Vagina (tissue), 2 donors: ENCODE measurements at regions not wholly inside any gene's neighbourhood (a gene's known extent, or its start where the extent isn't known, plus 50 kb on each side); places are given as distances from the start of the nearest gene placed in this dataset.

ENCODE experiments used
- DNase-seq, 2 donors: peaks; one replicate each; pipeline ENCODE4 v3.0.0-alpha.2; 2017; ENCODE audit errors: extremely low spot score in 2 of 2
- H3K27ac ChIP-seq: fragments of 200-600 bp; sonication (generic); one replicate; pipeline ENCODE4 v1.5.1; 2019
- H3K27me3 ChIP-seq: fragments of 200-600 bp; sonication (generic); one replicate; pipeline ENCODE4 v1.5.1; 2019
- H3K36me3 ChIP-seq, 2 donors: fragments of 200-600 bp; sonication (generic); one replicate each; pipeline ENCODE4 v1.5.1; 2017 to 2019
- H3K4me1 ChIP-seq: fragments of 200-600 bp; sonication (generic); one replicate; pipeline ENCODE4 v1.5.1; 2019
- H3K4me3 ChIP-seq, 2 donors: fragments of 200-600 bp; sonication (generic); 1 replicate in 1 of 2; 2 replicates in 1 of 2; pipeline ENCODE4 v1.5.1; 2016 to 2019
- H3K9me3 ChIP-seq: fragments of 200-600 bp; sonication (generic); one replicate; pipeline ENCODE4 v1.5.1; 2019
- POLR2A ChIP-seq, 2 donors: fragments of 450-650 bp; IDR thresholded peaks; one replicate each; pipeline ENCODE4 v1.6.1; 2017; ENCODE audit warnings: antibody characterized with exemption in 2 of 2, mild to moderate bottlenecking in 2 of 2, moderate library complexity in 2 of 2
- POLR2AphosphoS5 ChIP-seq, 2 donors: sonication (generic); formaldehyde crosslinking; IDR thresholded peaks; one replicate each; pipeline ENCODE4 v1.9.0; 2017; ENCODE audit warnings: antibody characterized with exemption in 2 of 2, mild to moderate bottlenecking in 2 of 2, low read depth in 1 of 2; ENCODE audit not compliant: insufficient read depth in 1 of 2
- intact Hi-C: fragments of 100-400 bp; cut with DNase I; formaldehyde crosslinking; loops from one replicate; pipeline ENCODE4 v1.15.1; 2023
- TF ChIP-seq, protein P1 (sequence below), 3 experiments: fragments of 450-650 bp in 2 of 3; fragments of 200-600 bp in 1 of 3; sonication (generic) in 1 of 3; IDR thresholded peaks; one replicate each; pipeline ENCODE4 v1.5.1; 2017 to 2019; ENCODE audit warnings: antibody characterized with exemption in 3 of 3, mild to moderate bottlenecking in 2 of 3, moderate library complexity in 2 of 3

DNA sequence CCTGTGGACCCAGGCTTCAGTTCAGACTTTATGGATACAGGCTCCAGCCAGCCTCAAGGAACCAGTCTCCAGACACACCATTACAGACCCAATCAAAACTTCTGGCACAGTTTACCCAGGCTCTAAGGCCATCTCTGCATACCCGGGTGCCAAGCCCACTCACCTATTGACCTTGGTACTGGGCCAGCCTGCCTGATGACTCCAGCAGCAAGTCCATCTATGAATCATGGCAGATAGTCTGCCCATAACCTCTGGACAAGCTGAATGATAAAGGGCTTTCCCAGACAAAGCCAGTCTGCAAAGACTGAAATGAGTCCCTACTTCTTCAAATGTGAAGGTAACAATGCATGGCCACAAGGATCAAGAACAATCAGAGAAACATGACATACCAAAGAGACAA, 1327.1 kb upstream of the C9orf72 start:
- intact Hi-C loops, result no loop called here
- TF ChIP-seq POLR2AphosphoS5 (IDR thresholded peaks at IDR 0.05; ENCODE audit: insufficient read depth in 1 of 2, low read depth in 1 of 2) (no peak), POLR2A (IDR thresholded peaks at IDR 0.05) (no peak)
- TF ChIP-seq, protein P1, sequence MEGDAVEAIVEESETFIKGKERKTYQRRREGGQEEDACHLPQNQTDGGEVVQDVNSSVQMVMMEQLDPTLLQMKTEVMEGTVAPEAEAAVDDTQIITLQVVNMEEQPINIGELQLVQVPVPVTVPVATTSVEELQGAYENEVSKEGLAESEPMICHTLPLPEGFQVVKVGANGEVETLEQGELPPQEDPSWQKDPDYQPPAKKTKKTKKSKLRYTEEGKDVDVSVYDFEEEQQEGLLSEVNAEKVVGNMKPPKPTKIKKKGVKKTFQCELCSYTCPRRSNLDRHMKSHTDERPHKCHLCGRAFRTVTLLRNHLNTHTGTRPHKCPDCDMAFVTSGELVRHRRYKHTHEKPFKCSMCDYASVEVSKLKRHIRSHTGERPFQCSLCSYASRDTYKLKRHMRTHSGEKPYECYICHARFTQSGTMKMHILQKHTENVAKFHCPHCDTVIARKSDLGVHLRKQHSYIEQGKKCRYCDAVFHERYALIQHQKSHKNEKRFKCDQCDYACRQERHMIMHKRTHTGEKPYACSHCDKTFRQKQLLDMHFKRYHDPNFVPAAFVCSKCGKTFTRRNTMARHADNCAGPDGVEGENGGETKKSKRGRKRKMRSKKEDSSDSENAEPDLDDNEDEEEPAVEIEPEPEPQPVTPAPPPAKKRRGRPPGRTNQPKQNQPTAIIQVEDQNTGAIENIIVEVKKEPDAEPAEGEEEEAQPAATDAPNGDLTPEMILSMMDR (IDR thresholded peaks at IDR 0.05), result no peak
- H3K9me3 ChIP-seq, result no peaks in the 10 kb centered on the region
- no peaks in the 10 kb centered on the region for H3K27me3 ChIP-seq
- no peaks in the 10 kb centered on the region for H3K36me3 ChIP-seq
- no peak overlapping the region for H3K4me3 ChIP-seq
- no peak overlapping the region for H3K27ac ChIP-seq
- no peaks in the 10 kb centered on the region for H3K4me1 ChIP-seq
- no peak for DNase-seq

DNA sequence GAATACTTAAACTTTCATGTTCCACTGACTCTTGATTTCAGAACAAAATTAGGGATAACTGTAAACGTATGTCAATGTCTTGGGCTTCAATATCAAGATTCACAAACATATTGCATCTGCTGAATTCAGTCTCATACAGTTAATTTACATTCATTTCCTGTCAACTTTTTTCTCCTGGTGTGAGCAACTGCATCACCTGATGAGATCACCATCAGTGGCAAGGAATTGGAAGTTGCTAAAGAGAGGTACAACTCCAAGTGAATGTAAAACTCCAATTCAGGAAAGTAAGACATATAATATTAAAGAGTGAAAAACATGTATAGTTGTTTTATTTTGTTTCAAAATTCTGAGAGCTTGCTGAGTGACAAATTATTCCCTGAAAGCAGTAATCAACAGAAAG, 1336.2 kb upstream of the C9orf72 start:
- H3K36me3 ChIP-seq, result no peaks in the 10 kb centered on the region
- no peak overlapping the region for H3K27ac ChIP-seq
- no peaks in the 10 kb centered on the region for H3K9me3 ChIP-seq
- H3K4me1 ChIP-seq, result no peaks in the 10 kb centered on the region
- no peak for TF ChIP-seq POLR2A (IDR thresholded peaks at IDR 0.05)
- TF ChIP-seq POLR2AphosphoS5 (IDR thresholded peaks at IDR 0.05; ENCODE audit: insufficient read depth in 1 of 2, low read depth in 1 of 2), result no peak
- TF ChIP-seq, protein P1 (IDR thresholded peaks at IDR 0.05), result no peak
- H3K4me3 ChIP-seq, result no peak overlapping the region
- intact Hi-C loops, result no loop called here
- no peak for DNase-seq
- no peaks in the 10 kb centered on the region for H3K27me3 ChIP-seq

- H3K27ac ChIP-seq, result no peak overlapping the region
- DNase-seq, result no peak
- no peaks in the 10 kb centered on the region for H3K4me1 ChIP-seq
- TF ChIP-seq POLR2A (IDR thresholded peaks at IDR 0.05) (no peak), POLR2AphosphoS5 (IDR thresholded peaks at IDR 0.05; ENCODE audit: insufficient read depth in 1 of 2, low read depth in 1 of 2) (no peak)
- TF ChIP-seq, protein P1 (IDR thresholded peaks at IDR 0.05), result no peak
- no peak overlapping the region for H3K4me3 ChIP-seq
- H3K27me3 ChIP-seq, result no peaks in the 10 kb centered on the region
- H3K36me3 ChIP-seq, result no peaks in the 10 kb centered on the region
- no peaks in the 10 kb centered on the region for H3K9me3 ChIP-seq
- intact Hi-C loops, result no loop called here
Observed at GRCh38 chr9:28912621-28913020, 1339.3 kb upstream of the C9orf72 start.

DNA sequence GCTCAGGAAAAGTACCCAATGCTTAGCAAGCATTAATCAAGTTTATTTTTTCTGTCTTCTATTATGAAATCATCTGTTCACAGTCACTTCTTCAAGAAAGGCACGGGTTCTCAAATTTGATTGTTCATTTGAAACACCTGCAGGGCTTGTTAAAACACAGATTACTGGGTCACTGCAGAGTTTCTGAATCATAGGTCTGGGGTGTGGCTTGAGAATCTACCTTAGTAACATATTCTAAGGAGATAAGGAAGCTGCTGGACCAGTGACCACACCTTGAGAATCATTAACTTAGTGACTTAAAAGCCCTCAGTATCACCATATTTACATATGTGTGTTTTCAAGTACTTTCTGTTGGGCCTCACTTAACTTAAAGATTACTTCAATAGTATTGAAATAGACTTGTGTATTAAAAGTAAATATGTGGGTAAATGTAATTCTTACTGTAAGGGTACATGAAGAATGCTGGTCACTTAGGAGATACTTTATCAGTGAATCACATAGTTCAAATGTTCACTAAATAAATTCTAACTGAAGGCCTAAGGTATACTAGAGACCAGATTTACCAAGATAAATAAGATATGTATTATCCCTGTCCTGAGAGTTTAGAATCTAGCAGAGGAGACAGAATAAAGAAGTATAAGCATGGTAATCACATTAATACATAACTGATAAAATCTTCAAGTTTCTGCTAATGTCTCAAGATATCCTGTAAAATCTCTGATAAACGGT, 1342.1 kb upstream of the C9orf72 start:
- TF ChIP-seq POLR2A (IDR thresholded peaks at IDR 0.05), result no peak
- TF ChIP-seq, protein P1 (IDR thresholded peaks at IDR 0.05), result no peak
- TF ChIP-seq POLR2AphosphoS5 (IDR thresholded peaks at IDR 0.05; ENCODE audit: insufficient read depth in 1 of 2, low read depth in 1 of 2), result no peak
- H3K4me1 ChIP-seq, result no peaks in the 10 kb centered on the region
- H3K36me3 ChIP-seq, result no peaks in the 10 kb centered on the region
- DNase-seq, result no peak
- no peaks in the 10 kb centered on the region for H3K9me3 ChIP-seq
- no peak overlapping the region for H3K4me3 ChIP-seq
- intact Hi-C loops, result no loop called here
- no peak overlapping the region for H3K27ac ChIP-seq
- H3K27me3 ChIP-seq, result no peaks in the 10 kb centered on the region

DNA sequence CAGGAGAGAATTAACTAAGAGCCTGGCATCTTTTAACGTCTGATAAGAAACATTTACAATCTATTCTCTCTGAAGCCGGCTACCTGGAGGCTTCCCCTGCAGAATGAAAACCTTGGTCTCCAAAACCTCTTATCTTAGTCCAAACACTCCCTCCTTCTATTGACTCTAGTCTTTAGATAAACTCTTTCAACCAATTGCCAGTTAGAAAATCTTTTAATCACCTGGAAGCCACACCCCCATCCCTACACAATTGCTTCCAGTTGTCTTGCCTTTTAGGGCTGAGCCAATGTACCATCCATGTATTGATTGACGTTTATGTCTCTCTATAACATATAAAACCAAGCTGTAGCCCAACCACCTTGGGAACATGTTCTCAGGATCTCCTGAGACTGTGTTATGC, 1343.1 kb upstream of the C9orf72 start:
- Histone ChIP-seq H3K27me3 (no peaks in the 10 kb centered on the region), H3K36me3 (no peaks in the 10 kb centered on the region), H3K9me3 (no peaks in the 10 kb centered on the region), H3K27ac (no peak overlapping the region), H3K4me3 (no peak overlapping the region), H3K4me1 (no peaks in the 10 kb centered on the region)
- intact Hi-C loops, result no loop called here
- TF ChIP-seq, protein P1 (IDR thresholded peaks at IDR 0.05), result no peak
- TF ChIP-seq POLR2A (IDR thresholded peaks at IDR 0.05), result no peak
- TF ChIP-seq POLR2AphosphoS5 (IDR thresholded peaks at IDR 0.05; ENCODE audit: insufficient read depth in 1 of 2, low read depth in 1 of 2), result no peak
- DNase-seq, result no peak
